Upper lobe of right lung (tissue), 1 donor: ENCODE measurements at regions not wholly inside any gene's neighbourhood (a gene's known extent, or its start where the extent isn't known, plus 50 kb on each side); places are given as distances from the start of the nearest gene placed in this dataset.

Source experiments
- ATAC-seq: fragments of 200-7000 bp; cut with Tn5 transposase; one replicate; pipeline ENCODE4 v1.9.1; 2020; ENCODE audit warnings: mild to moderate bottlenecking, moderate library complexity
- DNase-seq: peaks from one replicate; pipeline ENCODE4 v3.0.0-alpha.2; 2020
- H3K27ac ChIP-seq: fragments of 200-600 bp; one replicate; pipeline ENCODE4 v1.8.0; 2022
- H3K27me3 ChIP-seq: fragments of 200-600 bp; one replicate; pipeline ENCODE4 v1.8.0; 2022; ENCODE audit warnings: mild to moderate bottlenecking
- H3K36me3 ChIP-seq: fragments of 200-600 bp; one replicate; pipeline ENCODE4 v1.8.0; 2022
- H3K4me1 ChIP-seq: fragments of 200-600 bp; one replicate; pipeline ENCODE4 v1.8.0; 2022
- H3K4me3 ChIP-seq: fragments of 200-600 bp; one replicate; pipeline ENCODE4 v1.8.0; 2022; ENCODE audit warnings: mild to moderate bottlenecking
- H3K9me3 ChIP-seq: fragments of 200-600 bp; one replicate; pipeline ENCODE4 v1.8.0; 2022
- CTCF ChIP-seq: fragments of 200-600 bp; IDR thresholded peaks from one replicate; pipeline ENCODE4 v1.8.0; 2022; ENCODE audit warnings: antibody characterized with exemption
- intact Hi-C: fragments of 100-400 bp; cut with DNase I; formaldehyde crosslinking; loops from one replicate; pipeline ENCODE4 v1.11.0; 2022
- donor health status: DM: no; HTN: yes; CAD: no; lungs with severe emphysema.

GRCh38 chr21:31489726-31490125 lies 145.7 kb upstream of the TIAM1 start:
- H3K9me3 ChIP-seq: no peaks in the 10 kb centered on the region
- TF ChIP-seq CTCF: no peak
- H3K4me3 ChIP-seq: no peak overlapping the region
- H3K4me1 ChIP-seq: no peaks in the 10 kb centered on the region
- DNase-seq (no peak), ATAC-seq (no peak)
- H3K36me3 ChIP-seq: no peaks in the 10 kb centered on the region
- no peaks in the 10 kb centered on the region for H3K27me3 ChIP-seq
- H3K27ac ChIP-seq: no peak overlapping the region
- intact Hi-C loops: no loop called here

- H3K9me3 ChIP-seq: no peaks in the 10 kb centered on the region
- ATAC-seq (no peak), DNase-seq (no peak)
- no peak overlapping the region for H3K27ac ChIP-seq
- H3K27me3 ChIP-seq: no peaks in the 10 kb centered on the region
- intact Hi-C loops: no loop called here
- no peak overlapping the region for H3K4me3 ChIP-seq
- H3K36me3 ChIP-seq: no peaks in the 10 kb centered on the region
- TF ChIP-seq CTCF: no peak
- no peaks in the 10 kb centered on the region for H3K4me1 ChIP-seq
These were observed 145.0 kb upstream of the TIAM1 start for GRCh38 chr21:31489014-31489413.

- no peak for TF ChIP-seq CTCF
These were observed 140.2 kb upstream of the TIAM1 start for GRCh38 chr21:31484219-31484618.

GRCh38 chr21:31483146-31483545 lies 139.1 kb upstream of the TIAM1 start:
- intact Hi-C loops: no loop called here
- DNase-seq: no peak
- Histone ChIP-seq H3K4me3 (no peak overlapping the region), H3K36me3 (no peaks in the 10 kb centered on the region), H3K27me3 (no peaks in the 10 kb centered on the region), H3K4me1 (no peaks in the 10 kb centered on the region), H3K27ac (no peak overlapping the region), H3K9me3 (no peaks in the 10 kb centered on the region)
- TF ChIP-seq CTCF: no peak
- ATAC-seq: no peak

More at GRCh38 chr21:31484219-31484618, 140.2 kb upstream of the TIAM1 start:
- intact Hi-C loops: no loop called here
- Histone ChIP-seq H3K4me1 (no peaks in the 10 kb centered on the region), H3K36me3 (no peaks in the 10 kb centered on the region), H3K9me3 (no peaks in the 10 kb centered on the region), H3K27me3 (no peaks in the 10 kb centered on the region), H3K27ac (no peak overlapping the region), H3K4me3 (no peak overlapping the region)
- ATAC-seq (no peak), DNase-seq (no peak)

- Histone ChIP-seq H3K9me3 (no peaks in the 10 kb centered on the region), H3K27ac (no peak overlapping the region), H3K27me3 (no peaks in the 10 kb centered on the region), H3K36me3 (no peaks in the 10 kb centered on the region), H3K4me1 (no peaks in the 10 kb centered on the region), H3K4me3 (no peak overlapping the region)
- ATAC-seq: no peak
- no peak for DNase-seq
- intact Hi-C loops: no loop called here
- TF ChIP-seq CTCF: no peak
These were observed 138.4 kb upstream of the TIAM1 start for GRCh38 chr21:31482460-31482859.

GRCh38 chr21:31480228-31480627 lies 136.2 kb upstream of the TIAM1 start:
- ATAC-seq: no peak
- intact Hi-C loops: no loop called here

More at GRCh38 chr21:31480228-31480627, 136.2 kb upstream of the TIAM1 start:
- H3K36me3 ChIP-seq: no peaks in the 10 kb centered on the region
- H3K4me1 ChIP-seq: no peaks in the 10 kb centered on the region
- H3K9me3 ChIP-seq: no peaks in the 10 kb centered on the region
- no peaks in the 10 kb centered on the region for H3K27me3 ChIP-seq
- no peak for TF ChIP-seq CTCF
- no peak overlapping the region for H3K4me3 ChIP-seq
- H3K27ac ChIP-seq: no peak overlapping the region
- no peak for DNase-seq
